HCT116 (cell line): ENCODE measurements at regions not wholly inside any gene's neighbourhood (a gene's known extent, or its start where the extent isn't known, plus 50 kb on each side); places are given as distances from the start of the nearest gene placed in this dataset.

Experiments
- ATAC-seq: fragments of 200-7000 bp; cut with Tn5 transposase; 2 replicates; pipeline ENCODE4 v1.9.1; 2020; ENCODE audit warnings: mild to moderate bottlenecking, moderate library complexity
- BruUV-seq: library from RNA; stranded (reverse); fragments of 400-500 nt; replicated peaks from 2 replicates; lab custom pipeline; 2021; lab: Mats Ljungman, UMichigan
- CTCF ChIA-PET: fragments of 300-600 bp; sonication (Branson Sonifier 250); formaldehyde crosslinking; loops from one replicate; lab custom pipeline; 2021; ENCODE audit warnings: antibody characterized with exemption; lab: Charles Lee
- POLR2A ChIA-PET: fragments of 300-600, 350-600 bp; sonication (Branson Sonifier 250); formaldehyde crosslinking; loops from one replicate; lab custom pipeline; 2021; ENCODE audit warnings: antibody characterized with exemption; lab: Charles Lee
- RAD21 ChIA-PET, 2 experiments: fragments of 300-600 bp; sonication (Branson Sonifier 250); formaldehyde crosslinking; loops; one replicate each; lab custom pipeline; 2023; ENCODE audit warnings: low total read pairs in 2 of 2; ENCODE audit not compliant: uncharacterized antibody in 2 of 2, unreplicated experiment in 2 of 2, low non-redundant PET in 1 of 2; lab: Charles Lee
- DNase-seq: peaks from one replicate; pipeline ENCODE4 v3.0.0-alpha.2; 2010; ENCODE audit warnings: low read depth, low spot score
- H2AFZ ChIP-seq: fragments of 200-600 bp; shearing (Covaris generic), sonication (generic); 2 replicates; pipeline ENCODE4 v1.6.1; 2017; ENCODE audit warnings: low read depth, mixed run types, mixed read lengths, antibody characterized with exemption, low read length; ENCODE audit not compliant: poor library complexity, severe bottlenecking
- H3K27ac ChIP-seq: 2 replicates; pipeline ENCODE4 v1.5.1; 2012; ENCODE audit warnings: low read depth, low read length
- H3K27me3 ChIP-seq: fragments of 200-600 bp; sonication (generic); 2 replicates; pipeline ENCODE4 v1.6.1; 2016; ENCODE audit warnings: mixed run types, low read length, mixed read lengths; ENCODE audit not compliant: insufficient read depth
- H3K36me3 ChIP-seq, 2 experiments: fragments of 200-500 bp in 1 of 2; fragments of 200-600 bp in 1 of 2; sonication (Bioruptor generic) in 1 of 2; sonication (generic) in 1 of 2; 2 replicates each; pipeline versions ENCODE4 v1.5.1 to v1.6.1; 2014 to 2016; ENCODE audit warnings: low read length in 2 of 2, inconsistent platforms in 1 of 2, mixed read lengths in 1 of 2, mixed run types in 1 of 2; ENCODE audit not compliant: insufficient read depth in 2 of 2, control insufficient read depth in 1 of 2
- H3K4me1 ChIP-seq, 2 experiments: fragments of 200-600 bp in 1 of 2; sonication (generic) in 1 of 2; 2 replicates each; pipeline versions ENCODE4 v1.5.1 to v1.6.1; 2012 to 2017; ENCODE audit warnings: low read length in 2 of 2, inconsistent platforms in 1 of 2, mild to moderate bottlenecking in 1 of 2, mixed read lengths in 1 of 2, mixed run types in 1 of 2, moderate library complexity in 1 of 2; ENCODE audit not compliant: insufficient read depth in 2 of 2, control insufficient read depth in 1 of 2
- H3K4me2 ChIP-seq: fragments of 200-600 bp; sonication (generic); 2 replicates; pipeline ENCODE4 v1.6.1; 2017; ENCODE audit warnings: mixed run types, low read length, mixed read lengths
- H3K4me3 ChIP-seq, 2 experiments: fragments of 200-600 bp in 1 of 2; sonication (generic) in 1 of 2; replicated peaks in 1 of 2; 2 replicates each; pipeline ENCODE4 v1.5.1; 2011 to 2016; ENCODE audit warnings: low read length in 2 of 2, control low read depth in 1 of 2, low read depth in 1 of 2, mild to moderate bottlenecking in 1 of 2, mixed read lengths in 1 of 2, mixed run types in 1 of 2
- H3K79me2 ChIP-seq: fragments of 200-600 bp; sonication (generic); 2 replicates; pipeline ENCODE4 v1.6.1; 2017; ENCODE audit warnings: mild to moderate bottlenecking, mixed run types, low read length, moderate library complexity, mixed read lengths; ENCODE audit not compliant: insufficient read depth
- H3K9ac ChIP-seq: fragments of 200-600 bp; sonication (generic); 2 replicates; pipeline ENCODE4 v1.6.1; 2016; ENCODE audit warnings: low read length, mixed read lengths
- H3K9me2 ChIP-seq: fragments of 200-600 bp; sonication (generic), shearing (Covaris generic); 2 replicates; pipeline ENCODE4 v1.6.1; 2017; ENCODE audit warnings: mixed run types, mild to moderate bottlenecking, moderate library complexity; ENCODE audit not compliant: insufficient read depth
- H3K9me3 ChIP-seq, 2 experiments: fragments of 200-500 bp in 1 of 2; fragments of 200-600 bp in 1 of 2; sonication (Bioruptor generic) in 1 of 2; sonication (generic) in 1 of 2; 2 replicates each; pipeline ENCODE4 v1.6.1; 2014 to 2017; ENCODE audit warnings: low read length in 2 of 2, mixed read lengths in 2 of 2, inconsistent platforms in 1 of 2, low read depth in 1 of 2, mild to moderate bottlenecking in 1 of 2, mixed run types in 1 of 2, moderate library complexity in 1 of 2; ENCODE audit not compliant: control insufficient read depth in 1 of 2, insufficient read depth in 1 of 2
- H4K20me1 ChIP-seq: fragments of 200-600 bp; sonication (generic), shearing (Covaris generic); 2 replicates; pipeline ENCODE4 v1.6.1; 2017; ENCODE audit warnings: mixed run types, mild to moderate bottlenecking, moderate library complexity; ENCODE audit not compliant: insufficient read depth
- ATF3 ChIP-seq: IDR thresholded peaks from 2 replicates; pipeline ENCODE4 v1.6.1; 2012
- CBX3 ChIP-seq: IDR thresholded peaks from 2 replicates; pipeline ENCODE4 v1.6.1; 2012; ENCODE audit warnings: low read depth
- CTCF ChIP-seq, 3 experiments: fragments of 200-600 bp in 1 of 3; sonication (generic) in 1 of 3; IDR thresholded peaks in 2 of 3; conservative IDR thresholded peaks in 1 of 3; 2 replicates each; pipeline ENCODE4 v1.5.1; 2012 to 2017; ENCODE audit warnings: low read depth in 2 of 3, low read length in 2 of 3, antibody characterized with exemption in 1 of 3, borderline replicate concordance in 1 of 3, control low read depth in 1 of 3, mild to moderate bottlenecking in 1 of 3, mixed read lengths in 1 of 3, mixed run types in 1 of 3, moderate library complexity in 1 of 3; ENCODE audit not compliant: insufficient read depth in 1 of 3
- ELF1 ChIP-seq: IDR thresholded peaks from 2 replicates; pipeline ENCODE4 v1.6.1; 2012; ENCODE audit warnings: low read depth, borderline replicate concordance
- EZH2 ChIP-seq: fragments of 200-600 bp; sonication (generic); IDR thresholded peaks from 2 replicates; pipeline ENCODE4 v1.6.1; 2017; ENCODE audit warnings: antibody characterized with exemption, mixed run types
- EZH2phosphoT487 ChIP-seq: fragments of 200-600 bp; IDR thresholded peaks from 2 replicates; pipeline ENCODE4 v1.6.1; 2018; ENCODE audit warnings: antibody characterized with exemption, borderline replicate concordance
- FOSL1 ChIP-seq: IDR thresholded peaks from 2 replicates; pipeline ENCODE4 v1.6.1; 2012; ENCODE audit warnings: low read depth
- JUND ChIP-seq: IDR thresholded peaks from 2 replicates; pipeline ENCODE4 v1.6.1; 2012
- POLR2AphosphoS5 ChIP-seq: IDR thresholded peaks from 2 replicates; pipeline ENCODE4 v1.6.1; 2011; ENCODE audit warnings: mild to moderate bottlenecking, low read depth, low read length, moderate library complexity
- RAD21 ChIP-seq: IDR thresholded peaks from 2 replicates; pipeline ENCODE4 v1.6.1; 2012; ENCODE audit warnings: low read depth, mild to moderate bottlenecking
- REST ChIP-seq: IDR thresholded peaks from 2 replicates; pipeline ENCODE4 v1.6.1; 2012; ENCODE audit warnings: low read depth
- SP1 ChIP-seq: IDR thresholded peaks from 2 replicates; pipeline ENCODE4 v1.6.1; 2012; ENCODE audit warnings: low read depth
- SRF ChIP-seq: IDR thresholded peaks from 2 replicates; pipeline ENCODE4 v1.6.1; 2012; ENCODE audit warnings: low read depth
- YY1 ChIP-seq: IDR thresholded peaks from 2 replicates; pipeline ENCODE4 v1.6.1; 2011; ENCODE audit warnings: low read length, low read depth, moderate library complexity, mild to moderate bottlenecking; ENCODE audit not compliant: insufficient replicate concordance; ENCODE audit errors: extremely low read depth
- ZBTB33 ChIP-seq: IDR thresholded peaks from 2 replicates; pipeline ENCODE4 v1.6.1; 2011; ENCODE audit warnings: mild to moderate bottlenecking, low read length, moderate library complexity; ENCODE audit not compliant: insufficient replicate concordance; ENCODE audit errors: extremely low read depth
- ZNF274 ChIP-seq: fragments of 200-500 bp; sonication (Bioruptor generic); IDR thresholded peaks from 2 replicates; pipeline ENCODE4 v1.6.1; 2014; ENCODE audit warnings: mild to moderate bottlenecking, low read depth, low read length, inconsistent platforms
- intact Hi-C: fragments of 100-400 bp; cut with micrococcal nuclease; formaldehyde crosslinking; loops from 2 replicates; pipeline ENCODE4 v1.10.0; 2022

DNA sequence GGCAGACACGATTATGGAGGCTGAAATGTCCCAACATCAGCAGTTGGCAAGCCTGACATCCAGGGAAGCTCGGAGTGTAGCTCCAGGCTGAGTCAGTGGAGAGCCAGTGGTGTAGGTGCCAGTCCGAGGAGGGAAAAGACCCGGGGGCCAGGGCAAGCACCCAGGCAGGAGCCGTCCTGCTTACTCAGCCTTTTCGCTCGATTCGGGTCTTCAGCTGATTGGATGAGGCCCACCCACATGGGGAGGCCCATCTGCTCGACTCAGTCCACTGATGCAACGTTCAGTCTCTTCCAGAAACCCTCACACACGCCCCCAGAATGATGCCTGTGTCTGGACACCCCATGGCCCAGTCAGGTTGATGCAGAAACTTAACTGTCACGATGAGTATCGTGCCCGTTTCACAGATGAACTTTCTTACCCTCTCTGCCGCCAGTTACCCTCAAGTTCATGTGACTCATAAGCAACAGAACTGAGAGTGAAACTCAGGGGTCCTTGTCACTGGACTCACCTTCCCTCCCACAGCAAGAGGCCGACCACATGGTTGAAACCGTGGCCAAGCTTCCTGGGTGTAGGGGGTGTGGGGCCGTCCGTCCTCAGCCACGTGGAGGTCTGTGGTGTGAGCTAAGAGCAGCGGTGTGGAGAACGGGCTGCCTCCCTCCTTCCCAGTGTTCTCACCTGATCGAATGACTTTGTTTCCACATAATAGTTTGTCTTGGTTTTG lies 197.4 kb upstream of the HDAC4 start:
- ChIA-PET RAD21 (no interaction called here), POLR2A (no interaction called here), CTCF (no interaction called here)
- BruUV-seq: no TSS peak
- H3K4me2 ChIP-seq: no peak overlapping the region
- ATAC-seq (no peak), DNase-seq (no peak)
- H3K79me2 ChIP-seq: no peaks in the 10 kb centered on the region
- H3K27ac ChIP-seq: no peak overlapping the region
- no peak overlapping the region for H3K4me3 ChIP-seq
- H2AFZ ChIP-seq: no peak overlapping the region
- no peaks in the 10 kb centered on the region for H3K9me2 ChIP-seq
- H3K9ac ChIP-seq: no peak overlapping the region
- TF ChIP-seq POLR2AphosphoS5 (no peak), SRF (no peak), REST (no peak), ZNF274 (no peak), YY1 (no peak), FOSL1 (no peak), ELF1 (no peak), JUND (no peak), CTCF (IDR thresholded peaks at IDR 0.05 in 2 of 3, conservative IDR thresholded peaks at IDR 0.05 in 1 of 3; ENCODE audit: borderline replicate concordance in 1 of 3, insufficient read depth in 1 of 3, low read depth in 2 of 3, low read length in 2 of 3) (no peak), ZBTB33 (no peak), EZH2phosphoT487 (no peak), ATF3 (no peak), SP1 (no peak), RAD21 (no peak), CBX3 (no peak), EZH2 (no peak)
- H4K20me1 ChIP-seq: no peaks in the 10 kb centered on the region
- intact Hi-C loops: no loop called here
- H3K27me3 ChIP-seq: no peaks in the 10 kb centered on the region
- H3K36me3 ChIP-seq: no peaks in the 10 kb centered on the region
- H3K4me1 ChIP-seq: no peaks in the 10 kb centered on the region
- H3K9me3 ChIP-seq: no peaks in the 10 kb centered on the region; a peak in 1 of 4 replicates
